Mesenchymal stem cell (in vitro differentiated cells and primary cell): ENCODE measurements at regions not wholly inside any gene's neighbourhood (a gene's known extent, or its start where the extent isn't known, plus 50 kb on each side); places are given as distances from the start of the nearest gene placed in this dataset.

ENCODE experiments used
- DNase-seq: peaks from one replicate; pipeline ENCODE4 v3.0.0-alpha.2; 2013
- H2AFZ ChIP-seq: one replicate; pipeline ENCODE4 v1.6.1; 2013; ENCODE audit warnings: low read depth, mild to moderate bottlenecking, control low read depth, inconsistent platforms, low read length, moderate library complexity
- H2AK5ac ChIP-seq: 2 replicates; pipeline ENCODE4 v1.6.1; 2013; ENCODE audit warnings: low read length, moderate library complexity, mild to moderate bottlenecking, inconsistent platforms; ENCODE audit not compliant: severe bottlenecking
- H2BK120ac ChIP-seq: one replicate; pipeline ENCODE4 v1.6.1; 2013; ENCODE audit warnings: low read depth, mild to moderate bottlenecking, inconsistent platforms, low read length, moderate library complexity
- H2BK12ac ChIP-seq, 2 experiments: one replicate each; pipeline ENCODE4 v1.6.1; 2013; ENCODE audit warnings: inconsistent platforms in 2 of 2, low read length in 2 of 2, mild to moderate bottlenecking in 2 of 2, moderate library complexity in 2 of 2, control low read depth in 1 of 2
- H2BK15ac ChIP-seq: one replicate; pipeline ENCODE4 v1.6.1; 2013; ENCODE audit warnings: mild to moderate bottlenecking, low read depth, inconsistent platforms; ENCODE audit not compliant: poor library complexity, severe bottlenecking
- H2BK5ac ChIP-seq: 2 replicates; pipeline ENCODE4 v1.6.1; 2013; ENCODE audit warnings: low read depth, mild to moderate bottlenecking, low read length, control low read depth, inconsistent platforms; ENCODE audit not compliant: poor library complexity, severe bottlenecking
- H3K14ac ChIP-seq, 2 experiments: one replicate each; pipeline ENCODE4 v1.6.1; 2013; ENCODE audit warnings: inconsistent platforms in 2 of 2, low read length in 2 of 2, control low read depth in 1 of 2, mild to moderate bottlenecking in 1 of 2, moderate library complexity in 1 of 2
- H3K18ac ChIP-seq, 2 experiments: one replicate each; pipeline ENCODE4 v1.6.1; 2013; ENCODE audit warnings: inconsistent platforms in 2 of 2, low read length in 2 of 2, control low read depth in 1 of 2, low read depth in 1 of 2, mild to moderate bottlenecking in 1 of 2
- H3K23ac ChIP-seq, 2 experiments: one replicate each; pipeline ENCODE4 v1.6.1; 2013; ENCODE audit warnings: inconsistent platforms in 2 of 2, low read length in 2 of 2, mild to moderate bottlenecking in 2 of 2, moderate library complexity in 2 of 2, control low read depth in 1 of 2
- H3K27ac ChIP-seq: 2 replicates; pipeline ENCODE4 v1.5.1; 2013; ENCODE audit warnings: mild to moderate bottlenecking, moderate library complexity, low read length, control low read depth, inconsistent platforms; ENCODE audit not compliant: poor library complexity, severe bottlenecking
- H3K27me3 ChIP-seq, 2 experiments: 2 replicates each; pipeline versions ENCODE4 v1.6.1 to v1.7.0; 2013; ENCODE audit warnings: low read length in 2 of 2, mild to moderate bottlenecking in 2 of 2, moderate library complexity in 2 of 2, control low read depth in 1 of 2, inconsistent platforms in 1 of 2; ENCODE audit not compliant: control insufficient read depth in 1 of 2, insufficient read depth in 1 of 2
- H3K36me3 ChIP-seq, 2 experiments: 2 replicates each; pipeline versions ENCODE4 v1.6.1 to v1.7.0; 2013; ENCODE audit warnings: low read length in 2 of 2, control low read depth in 1 of 2, inconsistent platforms in 1 of 2, low read depth in 1 of 2, mild to moderate bottlenecking in 1 of 2; ENCODE audit not compliant: insufficient read depth in 2 of 2, control insufficient read depth in 1 of 2
- H3K4ac ChIP-seq, 2 experiments: one replicate each; pipeline ENCODE4 v1.6.1; 2013; ENCODE audit warnings: inconsistent platforms in 2 of 2, low read length in 2 of 2, mild to moderate bottlenecking in 2 of 2, moderate library complexity in 2 of 2, control low read depth in 1 of 2, low read depth in 1 of 2
- H3K4me1 ChIP-seq: 2 replicates; pipeline ENCODE4 v1.6.1; 2013; ENCODE audit warnings: low read depth, low read length, control low read depth; ENCODE audit not compliant: control insufficient read depth, insufficient read depth
- H3K4me2 ChIP-seq: 2 replicates; pipeline ENCODE4 v1.6.1; 2013; ENCODE audit warnings: low read length, mild to moderate bottlenecking, inconsistent platforms; ENCODE audit not compliant: poor library complexity, severe bottlenecking
- H3K4me3 ChIP-seq, 2 experiments: 2 replicates each; pipeline versions ENCODE4 v1.5.1 to v1.7.0; 2013; ENCODE audit warnings: low read length in 2 of 2, mild to moderate bottlenecking in 2 of 2, control low read depth in 1 of 2, low read depth in 1 of 2; ENCODE audit not compliant: insufficient read depth in 1 of 2
- H3K79me1 ChIP-seq: replicated peaks from 2 replicates; pipeline ENCODE4 v1.6.1; 2013; ENCODE audit warnings: mild to moderate bottlenecking, control low read depth, low read length, inconsistent platforms; ENCODE audit not compliant: poor library complexity, severe bottlenecking
- H3K9ac ChIP-seq: 2 replicates; pipeline ENCODE4 v1.7.0; 2013; ENCODE audit warnings: mild to moderate bottlenecking, low read length, moderate library complexity
- H3K9me3 ChIP-seq: 2 replicates; pipeline ENCODE4 v1.7.0; 2013; ENCODE audit warnings: mild to moderate bottlenecking, low read length; ENCODE audit not compliant: control insufficient read depth
- H4K8ac ChIP-seq: one replicate; pipeline ENCODE4 v1.6.1; 2013; ENCODE audit warnings: inconsistent platforms, mild to moderate bottlenecking, low read length, moderate library complexity
- H4K91ac ChIP-seq: one replicate; pipeline ENCODE4 v1.6.1; 2013; ENCODE audit warnings: mild to moderate bottlenecking, low read length, inconsistent platforms
- WGBS: methylation state at CpG from one replicate; pipeline ENCODE4 v1.1.7; 2013; ENCODE audit warnings: mixed read lengths; 5-methylcytosine and 5-hydroxymethylcytosine counted together

DNA sequence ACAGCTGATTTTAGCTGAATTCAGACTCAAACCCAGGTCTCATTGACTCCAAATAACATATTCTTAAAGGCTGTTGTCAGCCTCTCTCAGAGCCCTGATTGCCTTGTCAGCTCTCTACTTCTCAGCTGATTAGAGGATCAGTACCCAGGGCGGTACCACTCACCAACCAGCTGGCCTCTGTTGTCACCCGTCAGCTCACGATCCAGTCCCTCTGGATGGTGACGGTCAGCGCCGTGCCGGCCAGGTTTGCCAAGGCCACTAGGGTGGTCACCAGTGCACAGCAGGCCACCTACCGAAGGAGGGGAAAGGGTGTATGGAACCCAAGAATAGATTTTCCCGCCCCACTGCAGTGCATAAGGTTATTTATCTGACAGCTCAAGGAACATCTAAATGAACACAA lies 52.3 kb upstream of the TOMM7 start:
- no peak overlapping the region for H2BK15ac ChIP-seq
- H2AFZ ChIP-seq: no peak overlapping the region
- WGBS: 99% methylated on average over 7 of the region's 9 CpGs

More for the DNA sequence above, 52.3 kb upstream of the TOMM7 start:
- Histone ChIP-seq H4K91ac (no peak overlapping the region), H3K27me3 (no peaks in the 10 kb centered on the region), H3K4ac (no peak overlapping the region), H2BK120ac (no peak overlapping the region), H3K4me2 (no peak overlapping the region), H3K36me3 (peaks cover 0 to 6% of the 10 kb centered on the region in 2 experiments), H3K27ac (no peak overlapping the region), H3K4me1 (no peaks in the 10 kb centered on the region), H3K18ac (no peak overlapping the region), H4K8ac (no peak overlapping the region), H3K23ac (no peak overlapping the region), H3K9ac (no peak overlapping the region), H2BK5ac (no peak overlapping the region), H2BK12ac (no peak overlapping the region), H3K4me3 (no peak overlapping the region), H3K9me3 (no peaks in the 10 kb centered on the region), H3K14ac (no peak overlapping the region), H3K79me1 (no peaks in the 10 kb centered on the region), H2AK5ac (no peak overlapping the region)
- DNase-seq: no peak
